Renal cortical epithelial cell (primary cell): ENCODE measurements at regions not wholly inside any gene's neighbourhood (a gene's known extent, or its start where the extent isn't known, plus 50 kb on each side); places are given as distances from the start of the nearest gene placed in this dataset.

Experiments
- DNase-seq: peaks from one replicate; pipeline ENCODE4 v3.0.0-alpha.2; 2011; ENCODE audit warnings: low read depth

- no peak for DNase-seq
Measured at GRCh38 chr6:105452924-105453756, 50.3 kb upstream of the PREP start.
